ENCODE measurements at regions not wholly inside any gene's neighbourhood (a gene's known extent, or its start where the extent isn't known, plus 50 kb on each side); places are given as distances from the start of the nearest gene placed in this dataset.

DNA sequence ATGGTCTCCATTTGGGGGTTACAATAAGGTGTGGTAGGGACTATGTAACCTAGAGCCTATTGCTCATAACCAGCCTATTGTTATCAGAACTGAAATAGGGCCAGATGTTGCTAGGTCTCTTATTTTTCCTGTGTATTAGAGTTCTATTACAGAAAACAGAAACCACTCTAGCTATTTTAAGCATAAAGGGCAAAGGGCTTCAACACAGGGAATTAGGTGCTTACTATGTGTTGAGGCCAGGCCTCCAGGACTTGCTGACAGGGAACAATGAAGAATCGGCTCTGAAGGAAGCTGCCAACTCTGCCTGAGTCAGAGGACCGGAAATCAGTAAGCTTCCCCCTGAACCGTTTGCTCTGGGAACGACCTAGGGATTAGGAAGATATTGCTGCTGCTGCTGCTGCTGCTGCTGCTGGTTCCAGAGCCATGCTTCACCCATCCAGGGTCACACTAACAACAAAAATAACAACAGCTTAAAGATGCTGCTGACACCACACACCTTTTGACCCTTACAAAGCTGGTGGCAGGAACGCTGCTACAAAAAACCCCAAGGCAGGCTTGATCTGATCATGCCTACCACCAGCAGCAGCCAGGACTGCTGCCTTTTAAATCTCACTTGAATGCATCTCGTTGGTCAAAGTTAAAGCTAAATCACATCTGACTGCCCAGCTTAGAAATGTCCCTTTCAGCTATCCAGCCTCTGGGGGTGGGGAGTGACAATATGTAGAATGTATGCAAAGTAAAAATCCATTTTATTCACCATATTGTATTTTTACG, 276.9 kb upstream of the IL12A start:
- ATAC-seq = no peak
- no peaks in the 10 kb centered on the region; the same call in 1 of the 2 replicates for H3K4me1 ChIP-seq (ENCODE audit: insufficient read depth)
- TF ChIP-seq ZNF114 (CRISPR knock-in tag; IDR thresholded peaks at IDR 0.05) = no peak
- no peak for TF ChIP-seq ZNF331 (CRISPR knock-in tag; IDR thresholded peaks at IDR 0.05; ENCODE audit: low read depth)
- TF ChIP-seq EZH2phosphoT487 (IDR thresholded peaks at IDR 0.05; ENCODE audit: unreplicated experiment) = no peak
- TF ChIP-seq POLR2AphosphoS5 (IDR thresholded peaks at IDR 0.05; ENCODE audit: low read depth) = no peak
- TF ChIP-seq, protein P1, sequence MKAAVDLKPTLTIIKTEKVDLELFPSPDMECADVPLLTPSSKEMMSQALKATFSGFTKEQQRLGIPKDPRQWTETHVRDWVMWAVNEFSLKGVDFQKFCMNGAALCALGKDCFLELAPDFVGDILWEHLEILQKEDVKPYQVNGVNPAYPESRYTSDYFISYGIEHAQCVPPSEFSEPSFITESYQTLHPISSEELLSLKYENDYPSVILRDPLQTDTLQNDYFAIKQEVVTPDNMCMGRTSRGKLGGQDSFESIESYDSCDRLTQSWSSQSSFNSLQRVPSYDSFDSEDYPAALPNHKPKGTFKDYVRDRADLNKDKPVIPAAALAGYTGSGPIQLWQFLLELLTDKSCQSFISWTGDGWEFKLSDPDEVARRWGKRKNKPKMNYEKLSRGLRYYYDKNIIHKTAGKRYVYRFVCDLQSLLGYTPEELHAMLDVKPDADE (IDR thresholded peaks at IDR 0.05) = no peak
- TF ChIP-seq, protein P2, sequence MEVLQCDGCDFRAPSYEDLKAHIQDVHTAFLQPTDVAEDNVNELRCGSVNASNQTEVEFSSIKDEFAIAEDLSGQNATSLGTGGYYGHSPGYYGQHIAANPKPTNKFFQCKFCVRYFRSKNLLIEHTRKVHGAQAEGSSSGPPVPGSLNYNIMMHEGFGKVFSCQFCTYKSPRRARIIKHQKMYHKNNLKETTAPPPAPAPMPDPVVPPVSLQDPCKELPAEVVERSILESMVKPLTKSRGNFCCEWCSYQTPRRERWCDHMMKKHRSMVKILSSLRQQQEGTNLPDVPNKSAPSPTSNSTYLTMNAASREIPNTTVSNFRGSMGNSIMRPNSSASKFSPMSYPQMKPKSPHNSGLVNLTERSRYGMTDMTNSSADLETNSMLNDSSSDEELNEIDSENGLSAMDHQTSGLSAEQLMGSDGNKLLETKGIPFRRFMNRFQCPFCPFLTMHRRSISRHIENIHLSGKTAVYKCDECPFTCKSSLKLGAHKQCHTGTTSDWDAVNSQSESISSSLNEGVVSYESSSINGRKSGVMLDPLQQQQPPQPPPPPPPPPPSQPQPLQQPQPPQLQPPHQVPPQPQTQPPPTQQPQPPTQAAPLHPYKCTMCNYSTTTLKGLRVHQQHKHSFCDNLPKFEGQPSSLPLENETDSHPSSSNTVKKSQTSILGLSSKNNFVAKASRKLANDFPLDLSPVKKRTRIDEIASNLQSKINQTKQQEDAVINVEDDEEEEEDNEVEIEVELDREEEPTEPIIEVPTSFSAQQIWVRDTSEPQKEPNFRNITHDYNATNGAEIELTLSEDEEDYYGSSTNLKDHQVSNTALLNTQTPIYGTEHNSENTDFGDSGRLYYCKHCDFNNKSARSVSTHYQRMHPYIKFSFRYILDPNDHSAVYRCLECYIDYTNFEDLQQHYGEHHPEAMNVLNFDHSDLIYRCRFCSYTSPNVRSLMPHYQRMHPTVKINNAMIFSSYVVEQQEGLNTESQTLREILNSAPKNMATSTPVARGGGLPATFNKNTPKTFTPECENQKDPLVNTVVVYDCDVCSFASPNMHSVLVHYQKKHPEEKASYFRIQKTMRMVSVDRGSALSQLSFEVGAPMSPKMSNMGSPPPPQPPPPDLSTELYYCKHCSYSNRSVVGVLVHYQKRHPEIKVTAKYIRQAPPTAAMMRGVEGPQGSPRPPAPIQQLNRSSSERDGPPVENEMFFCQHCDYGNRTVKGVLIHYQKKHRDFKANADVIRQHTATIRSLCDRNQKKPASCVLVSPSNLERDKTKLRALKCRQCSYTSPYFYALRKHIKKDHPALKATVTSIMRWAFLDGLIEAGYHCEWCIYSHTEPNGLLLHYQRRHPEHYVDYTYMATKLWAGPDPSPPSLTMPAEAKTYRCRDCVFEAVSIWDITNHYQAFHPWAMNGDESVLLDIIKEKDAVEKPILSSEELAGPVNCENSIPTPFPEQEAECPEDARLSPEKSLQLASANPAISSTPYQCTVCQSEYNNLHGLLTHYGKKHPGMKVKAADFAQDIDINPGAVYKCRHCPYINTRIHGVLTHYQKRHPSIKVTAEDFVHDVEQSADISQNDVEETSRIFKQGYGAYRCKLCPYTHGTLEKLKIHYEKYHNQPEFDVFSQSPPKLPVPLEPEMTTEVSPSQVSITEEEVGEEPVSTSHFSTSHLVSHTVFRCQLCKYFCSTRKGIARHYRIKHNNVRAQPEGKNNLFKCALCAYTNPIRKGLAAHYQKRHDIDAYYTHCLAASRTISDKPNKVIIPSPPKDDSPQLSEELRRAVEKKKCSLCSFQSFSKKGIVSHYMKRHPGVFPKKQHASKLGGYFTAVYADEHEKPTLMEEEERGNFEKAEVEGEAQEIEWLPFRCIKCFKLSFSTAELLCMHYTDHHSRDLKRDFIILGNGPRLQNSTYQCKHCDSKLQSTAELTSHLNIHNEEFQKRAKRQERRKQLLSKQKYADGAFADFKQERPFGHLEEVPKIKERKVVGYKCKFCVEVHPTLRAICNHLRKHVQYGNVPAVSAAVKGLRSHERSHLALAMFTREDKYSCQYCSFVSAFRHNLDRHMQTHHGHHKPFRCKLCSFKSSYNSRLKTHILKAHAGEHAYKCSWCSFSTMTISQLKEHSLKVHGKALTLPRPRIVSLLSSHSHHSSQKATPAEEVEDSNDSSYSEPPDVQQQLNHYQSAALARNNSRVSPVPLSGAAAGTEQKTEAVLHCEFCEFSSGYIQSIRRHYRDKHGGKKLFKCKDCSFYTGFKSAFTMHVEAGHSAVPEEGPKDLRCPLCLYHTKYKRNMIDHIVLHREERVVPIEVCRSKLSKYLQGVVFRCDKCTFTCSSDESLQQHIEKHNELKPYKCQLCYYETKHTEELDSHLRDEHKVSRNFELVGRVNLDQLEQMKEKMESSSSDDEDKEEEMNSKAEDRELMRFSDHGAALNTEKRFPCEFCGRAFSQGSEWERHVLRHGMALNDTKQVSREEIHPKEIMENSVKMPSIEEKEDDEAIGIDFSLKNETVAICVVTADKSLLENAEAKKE (CRISPR knock-in tag; IDR thresholded peaks at IDR 0.05) = no peak
- no peak for TF ChIP-seq EZH2 (IDR thresholded peaks at IDR 0.05; ENCODE audit: low read depth, unreplicated experiment)
- TF ChIP-seq, protein P3, sequence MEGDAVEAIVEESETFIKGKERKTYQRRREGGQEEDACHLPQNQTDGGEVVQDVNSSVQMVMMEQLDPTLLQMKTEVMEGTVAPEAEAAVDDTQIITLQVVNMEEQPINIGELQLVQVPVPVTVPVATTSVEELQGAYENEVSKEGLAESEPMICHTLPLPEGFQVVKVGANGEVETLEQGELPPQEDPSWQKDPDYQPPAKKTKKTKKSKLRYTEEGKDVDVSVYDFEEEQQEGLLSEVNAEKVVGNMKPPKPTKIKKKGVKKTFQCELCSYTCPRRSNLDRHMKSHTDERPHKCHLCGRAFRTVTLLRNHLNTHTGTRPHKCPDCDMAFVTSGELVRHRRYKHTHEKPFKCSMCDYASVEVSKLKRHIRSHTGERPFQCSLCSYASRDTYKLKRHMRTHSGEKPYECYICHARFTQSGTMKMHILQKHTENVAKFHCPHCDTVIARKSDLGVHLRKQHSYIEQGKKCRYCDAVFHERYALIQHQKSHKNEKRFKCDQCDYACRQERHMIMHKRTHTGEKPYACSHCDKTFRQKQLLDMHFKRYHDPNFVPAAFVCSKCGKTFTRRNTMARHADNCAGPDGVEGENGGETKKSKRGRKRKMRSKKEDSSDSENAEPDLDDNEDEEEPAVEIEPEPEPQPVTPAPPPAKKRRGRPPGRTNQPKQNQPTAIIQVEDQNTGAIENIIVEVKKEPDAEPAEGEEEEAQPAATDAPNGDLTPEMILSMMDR (conservative IDR thresholded peaks at IDR 0.05; ENCODE audit: low read depth in 2 of 2) = no peak
- no peak for TF ChIP-seq JUNB (IDR thresholded peaks at IDR 0.05; ENCODE audit: unreplicated experiment)
- no peak for TF ChIP-seq STAT1 (IDR thresholded peaks at IDR 0.05; ENCODE audit: unreplicated experiment)
- no peak for TF ChIP-seq REST (IDR thresholded peaks at IDR 0.05; ENCODE audit: unreplicated experiment)
- no peak for TF ChIP-seq CREB1 (CRISPR knock-in tag; IDR thresholded peaks at IDR 0.05; ENCODE audit: low read depth)
- TF ChIP-seq NANOG (IDR thresholded peaks at IDR 0.05; ENCODE audit: borderline replicate concordance) = no peak
- Mint-ChIP-seq H3K36me3 (ENCODE audit: low read depth) (peaks cover 5% of the 10 kb centered on the region; the same call in 2 of the 3 replicates), H3K27ac (no peak overlapping the region), H3K9me3 (peaks cover 35% of the 10 kb centered on the region), H3K4me3 (no peak overlapping the region), H3K27me3 (ENCODE audit: insufficient read depth, low read depth, poor library complexity) (no peaks in the 10 kb centered on the region), H3K4me1 (no peaks in the 10 kb centered on the region)
- no peak for DNase-seq (ENCODE audit: low spot score)
- H2AFZ ChIP-seq = peak overlapping the region; percentile 89
- H3K4me3 ChIP-seq = no peak overlapping the region
- H3K36me3 ChIP-seq (ENCODE audit: insufficient read depth) = no peaks in the 10 kb centered on the region
- H3K79me2 ChIP-seq (replicated peaks; ENCODE audit: insufficient read depth) = no peaks in the 10 kb centered on the region
- H3K9me2 ChIP-seq (ENCODE audit: insufficient read depth) = peaks cover 8% of the 10 kb centered on the region; the same call in 1 of the 2 replicates
- H3F3A ChIP-seq (replicated peaks; ENCODE audit: low read depth) = no peaks in the 10 kb centered on the region
- H3K27me3 ChIP-seq (ENCODE audit: insufficient read depth) = no peaks in the 10 kb centered on the region
- no peaks in the 10 kb centered on the region for H4K20me1 ChIP-seq (replicated peaks; ENCODE audit: insufficient read depth)
- H3K27ac ChIP-seq (ENCODE audit: low read depth) = no peak overlapping the region
- H3K4me2 ChIP-seq = no peak overlapping the region
